ENCODE measurements at regions not wholly inside any gene's neighbourhood (a gene's known extent, or its start where the extent isn't known, plus 50 kb on each side); places are given as distances from the start of the nearest gene placed in this dataset.

DNA sequence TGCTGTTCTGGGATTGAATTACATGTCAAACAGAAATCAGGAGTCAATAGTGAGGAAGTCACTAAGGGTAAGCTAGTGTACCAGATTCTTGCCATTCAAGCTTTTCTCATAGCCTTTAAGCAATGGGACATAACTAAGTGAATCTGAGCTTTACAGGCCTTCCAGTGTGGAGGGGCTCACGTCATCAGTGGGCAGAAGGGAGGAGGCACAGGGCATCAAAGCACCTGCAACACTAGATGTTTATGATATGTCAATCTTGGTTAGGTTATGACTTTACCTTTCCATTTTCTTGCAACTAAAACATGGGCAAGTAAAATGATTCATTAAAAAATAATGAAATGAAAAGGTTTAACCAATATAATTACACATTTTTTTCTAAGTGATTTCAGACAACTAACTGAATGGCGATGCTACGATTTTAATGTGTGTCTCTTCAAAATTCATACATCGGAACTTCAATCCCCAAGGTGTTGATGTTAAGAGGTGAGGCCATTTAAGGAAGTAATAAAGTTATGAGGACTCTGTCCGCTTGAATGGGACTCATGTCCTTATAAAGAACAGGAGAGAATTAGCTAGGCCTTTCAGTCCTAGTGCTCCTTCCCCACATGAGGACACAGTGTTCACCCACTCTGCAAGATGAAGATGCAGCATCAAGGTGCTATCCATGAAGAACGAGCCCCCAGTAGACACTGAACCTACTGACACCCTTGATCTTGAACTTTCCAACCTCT is 1169.2 kb upstream of the NXPH2 start:
- TF ChIP-seq POLR2A (IDR thresholded peaks at IDR 0.05; ENCODE audit: extremely low read depth, insufficient read length) (no peak), MYC (IDR thresholded peaks at IDR 0.05; ENCODE audit: low read depth, low read length) (no peak), MAX (IDR thresholded peaks at IDR 0.05; ENCODE audit: low read depth, low read length) (no peak)
- TF ChIP-seq, protein P1, sequence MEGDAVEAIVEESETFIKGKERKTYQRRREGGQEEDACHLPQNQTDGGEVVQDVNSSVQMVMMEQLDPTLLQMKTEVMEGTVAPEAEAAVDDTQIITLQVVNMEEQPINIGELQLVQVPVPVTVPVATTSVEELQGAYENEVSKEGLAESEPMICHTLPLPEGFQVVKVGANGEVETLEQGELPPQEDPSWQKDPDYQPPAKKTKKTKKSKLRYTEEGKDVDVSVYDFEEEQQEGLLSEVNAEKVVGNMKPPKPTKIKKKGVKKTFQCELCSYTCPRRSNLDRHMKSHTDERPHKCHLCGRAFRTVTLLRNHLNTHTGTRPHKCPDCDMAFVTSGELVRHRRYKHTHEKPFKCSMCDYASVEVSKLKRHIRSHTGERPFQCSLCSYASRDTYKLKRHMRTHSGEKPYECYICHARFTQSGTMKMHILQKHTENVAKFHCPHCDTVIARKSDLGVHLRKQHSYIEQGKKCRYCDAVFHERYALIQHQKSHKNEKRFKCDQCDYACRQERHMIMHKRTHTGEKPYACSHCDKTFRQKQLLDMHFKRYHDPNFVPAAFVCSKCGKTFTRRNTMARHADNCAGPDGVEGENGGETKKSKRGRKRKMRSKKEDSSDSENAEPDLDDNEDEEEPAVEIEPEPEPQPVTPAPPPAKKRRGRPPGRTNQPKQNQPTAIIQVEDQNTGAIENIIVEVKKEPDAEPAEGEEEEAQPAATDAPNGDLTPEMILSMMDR (IDR thresholded peaks at IDR 0.05; ENCODE audit: low read depth, low read length): no peak

All from NB4 (cell line).